ENCODE measurements at regions not wholly inside any gene's neighbourhood (a gene's known extent, or its start where the extent isn't known, plus 50 kb on each side); places are given as distances from the start of the nearest gene placed in this dataset.

GRCh38 chr5:92527311-92528078 is 1053.5 kb downstream of the NR2F1-AS1 start:
- Histone ChIP-seq H3K27me3 (ENCODE audit: control insufficient read depth, insufficient read depth, low read length) (no peaks in the 10 kb centered on the region), H3K4me3 (ENCODE audit: low read depth, low read length) (no peak overlapping the region), H3K27ac (ENCODE audit: low read depth, low read length) (no peak overlapping the region), H3K4me1 (ENCODE audit: control insufficient read depth, insufficient read depth, low read length) (no peaks in the 10 kb centered on the region), H3K9ac (ENCODE audit: low read depth, low read length) (no peak overlapping the region), H3K36me3 (ENCODE audit: control insufficient read depth, insufficient read depth, low read length) (no peaks in the 10 kb centered on the region), H3K9me3 (ENCODE audit: control insufficient read depth, insufficient read depth, low read length) (no peaks in the 10 kb centered on the region)

- no peak overlapping the region for H3K27ac ChIP-seq (ENCODE audit: low read depth, low read length)
- no peak overlapping the region for H3K4me3 ChIP-seq (ENCODE audit: low read depth, low read length)
- H3K27me3 ChIP-seq (ENCODE audit: control insufficient read depth, insufficient read depth, low read length): no peaks in the 10 kb centered on the region
- no peaks in the 10 kb centered on the region for H3K9me3 ChIP-seq (ENCODE audit: control insufficient read depth, insufficient read depth, low read length)
- H3K9ac ChIP-seq (ENCODE audit: low read depth, low read length): no peak overlapping the region
- H3K36me3 ChIP-seq (ENCODE audit: control insufficient read depth, insufficient read depth, low read length): no peaks in the 10 kb centered on the region
- no peaks in the 10 kb centered on the region for H3K4me1 ChIP-seq (ENCODE audit: control insufficient read depth, insufficient read depth, low read length)
These were observed 1055.9 kb downstream of the NR2F1-AS1 start for GRCh38 chr5:92525131-92525530.

GRCh38 chr5:92519811-92520632 is 1061.0 kb downstream of the NR2F1-AS1 start:
- Histone ChIP-seq H3K9me3 (ENCODE audit: control insufficient read depth, insufficient read depth, low read length) (no peaks in the 10 kb centered on the region), H3K27ac (ENCODE audit: low read depth, low read length) (no peak overlapping the region), H3K9ac (ENCODE audit: low read depth, low read length) (no peak overlapping the region), H3K4me3 (ENCODE audit: low read depth, low read length) (no peak overlapping the region), H3K27me3 (ENCODE audit: control insufficient read depth, insufficient read depth, low read length) (no peaks in the 10 kb centered on the region), H3K4me1 (ENCODE audit: control insufficient read depth, insufficient read depth, low read length) (no peaks in the 10 kb centered on the region), H3K36me3 (ENCODE audit: control insufficient read depth, insufficient read depth, low read length) (no peaks in the 10 kb centered on the region)

- Histone ChIP-seq H3K4me3 (ENCODE audit: low read depth, low read length) (no peak overlapping the region), H3K9ac (ENCODE audit: low read depth, low read length) (no peak overlapping the region), H3K27ac (ENCODE audit: low read depth, low read length) (no peak overlapping the region), H3K27me3 (ENCODE audit: control insufficient read depth, insufficient read depth, low read length) (no peaks in the 10 kb centered on the region), H3K9me3 (ENCODE audit: control insufficient read depth, insufficient read depth, low read length) (0 out of 2 replicates have a peak, but pooled peaks cover 3% of the 10 kb centered on the region), H3K36me3 (ENCODE audit: control insufficient read depth, insufficient read depth, low read length) (no peaks in the 10 kb centered on the region), H3K4me1 (ENCODE audit: control insufficient read depth, insufficient read depth, low read length) (no peaks in the 10 kb centered on the region)
These were observed 1062.6 kb downstream of the NR2F1-AS1 start for GRCh38 chr5:92518318-92518904.

DNA sequence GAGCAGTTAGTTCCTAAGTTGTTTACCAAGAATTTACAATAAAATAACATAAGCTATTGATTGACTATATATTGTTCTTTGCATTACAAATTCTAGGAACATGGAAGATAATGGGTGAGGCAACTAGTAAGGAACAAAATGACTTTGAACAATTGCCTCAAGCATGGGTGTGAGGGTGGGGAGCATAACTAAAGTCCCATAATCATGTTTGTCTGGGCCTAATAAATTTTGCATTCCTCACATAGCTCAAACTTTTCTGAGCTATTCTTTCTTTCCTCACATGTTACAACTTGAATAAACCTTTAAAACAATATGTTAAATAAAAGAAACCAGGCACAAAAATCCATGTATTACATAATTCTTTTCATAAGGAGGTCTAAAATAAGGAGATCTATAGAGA is 1066.1 kb downstream of the NR2F1-AS1 start:
- Histone ChIP-seq H3K4me1 (ENCODE audit: control insufficient read depth, insufficient read depth, low read length) (no peaks in the 10 kb centered on the region), H3K9ac (ENCODE audit: low read depth, low read length) (no peak overlapping the region), H3K36me3 (ENCODE audit: control insufficient read depth, insufficient read depth, low read length) (no peaks in the 10 kb centered on the region), H3K9me3 (ENCODE audit: control insufficient read depth, insufficient read depth, low read length) (peaks cover 27% of the 10 kb centered on the region), H3K27ac (ENCODE audit: low read depth, low read length) (no peak overlapping the region), H3K27me3 (ENCODE audit: control insufficient read depth, insufficient read depth, low read length) (no peaks in the 10 kb centered on the region), H3K4me3 (ENCODE audit: low read depth, low read length) (no peak overlapping the region)

DNA sequence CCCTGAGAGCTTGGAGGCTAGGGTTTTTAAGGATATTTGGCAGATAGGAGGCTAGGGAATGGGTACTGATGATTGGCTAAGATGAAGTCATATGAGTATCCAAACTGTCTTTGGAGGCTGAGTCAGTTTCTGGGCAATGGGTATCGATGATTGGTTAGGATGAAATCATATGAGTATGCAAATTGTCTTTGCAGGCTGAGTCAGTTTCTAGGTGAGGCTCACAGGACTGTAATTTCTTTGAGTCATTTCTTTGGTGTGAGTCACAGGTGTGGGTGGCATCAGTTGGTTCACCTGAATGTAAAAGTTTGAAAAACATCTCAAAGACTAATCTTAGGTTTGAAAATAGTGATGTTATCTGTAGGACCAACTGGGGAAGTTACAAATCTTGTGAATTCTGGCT is 1068.0 kb downstream of the NR2F1-AS1 start:
- H3K36me3 ChIP-seq (ENCODE audit: control insufficient read depth, insufficient read depth, low read length): no peaks in the 10 kb centered on the region

DNA sequence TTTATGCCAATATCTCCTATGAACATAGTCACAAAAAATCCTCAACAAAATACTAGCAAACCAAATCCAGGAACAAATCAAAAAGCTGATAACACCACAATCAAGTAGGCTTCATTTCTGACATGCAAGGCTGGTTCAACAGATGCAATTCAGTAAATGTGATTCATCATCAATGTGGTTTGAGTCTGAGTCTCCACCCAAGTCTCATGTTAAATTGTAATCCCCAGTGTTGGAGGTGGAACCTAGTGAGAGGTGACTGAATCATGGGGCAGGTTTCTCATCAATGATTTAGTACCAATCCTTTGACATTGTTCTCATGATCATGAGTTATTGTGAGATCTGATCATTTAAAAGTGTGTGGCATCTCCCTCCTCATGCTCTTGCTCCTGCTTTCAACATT is 1072.7 kb downstream of the NR2F1-AS1 start:
- peaks cover 38% of the 10 kb centered on the region for H3K9me3 ChIP-seq (ENCODE audit: control insufficient read depth, insufficient read depth, low read length)
- no peak overlapping the region for H3K4me3 ChIP-seq (ENCODE audit: low read depth, low read length)
- no peak overlapping the region for H3K9ac ChIP-seq (ENCODE audit: low read depth, low read length)
- H3K36me3 ChIP-seq (ENCODE audit: control insufficient read depth, insufficient read depth, low read length): no peaks in the 10 kb centered on the region
- H3K27me3 ChIP-seq (ENCODE audit: control insufficient read depth, insufficient read depth, low read length): no peaks in the 10 kb centered on the region
- H3K4me1 ChIP-seq (ENCODE audit: control insufficient read depth, insufficient read depth, low read length): no peaks in the 10 kb centered on the region
- no peak overlapping the region for H3K27ac ChIP-seq (ENCODE audit: low read depth, low read length)

More for the DNA sequence above, 1068.0 kb downstream of the NR2F1-AS1 start:
- no peak overlapping the region for H3K4me3 ChIP-seq (ENCODE audit: low read depth, low read length)
- H3K4me1 ChIP-seq (ENCODE audit: control insufficient read depth, insufficient read depth, low read length): no peaks in the 10 kb centered on the region
- no peak overlapping the region for H3K9ac ChIP-seq (ENCODE audit: low read depth, low read length)
- peaks cover 42% of the 10 kb centered on the region for H3K9me3 ChIP-seq (ENCODE audit: control insufficient read depth, insufficient read depth, low read length)
- no peaks in the 10 kb centered on the region for H3K27me3 ChIP-seq (ENCODE audit: control insufficient read depth, insufficient read depth, low read length)
- no peak overlapping the region for H3K27ac ChIP-seq (ENCODE audit: low read depth, low read length)

- Histone ChIP-seq H3K4me3 (ENCODE audit: low read depth, low read length) (no peak overlapping the region), H3K9ac (ENCODE audit: low read depth, low read length) (no peak overlapping the region), H3K9me3 (ENCODE audit: control insufficient read depth, insufficient read depth, low read length) (peaks cover 26% of the 10 kb centered on the region), H3K27ac (ENCODE audit: low read depth, low read length) (no peak overlapping the region), H3K27me3 (ENCODE audit: control insufficient read depth, insufficient read depth, low read length) (no peaks in the 10 kb centered on the region), H3K36me3 (ENCODE audit: control insufficient read depth, insufficient read depth, low read length) (no peaks in the 10 kb centered on the region), H3K4me1 (ENCODE audit: control insufficient read depth, insufficient read depth, low read length) (no peaks in the 10 kb centered on the region)
These were observed 1075.1 kb downstream of the NR2F1-AS1 start for GRCh38 chr5:92505925-92506324.

DNA sequence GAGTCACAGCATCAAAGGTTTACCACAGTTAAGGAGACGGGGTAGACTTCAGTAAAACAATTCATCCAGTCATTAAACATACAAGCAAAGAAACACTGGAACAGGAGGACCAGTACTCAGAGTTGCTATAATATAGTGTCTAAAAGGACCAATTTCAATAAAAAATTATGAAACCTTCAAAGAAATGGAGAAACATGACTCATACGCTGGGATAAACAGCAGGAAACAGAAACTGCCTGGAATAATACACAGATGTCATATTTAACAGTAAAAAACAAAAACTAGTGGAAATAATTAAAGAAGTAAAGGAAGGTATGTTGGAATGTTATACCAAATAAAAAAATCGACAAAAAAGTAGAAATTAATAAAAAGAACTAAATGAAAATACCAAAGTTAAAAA is 1075.9 kb downstream of the NR2F1-AS1 start:
- Histone ChIP-seq H3K27me3 (ENCODE audit: control insufficient read depth, insufficient read depth, low read length) (no peaks in the 10 kb centered on the region), H3K27ac (ENCODE audit: low read depth, low read length) (no peak overlapping the region), H3K9ac (ENCODE audit: low read depth, low read length) (no peak overlapping the region), H3K9me3 (ENCODE audit: control insufficient read depth, insufficient read depth, low read length) (peaks cover 18% of the 10 kb centered on the region), H3K4me3 (ENCODE audit: low read depth, low read length) (no peak overlapping the region), H3K36me3 (ENCODE audit: control insufficient read depth, insufficient read depth, low read length) (no peaks in the 10 kb centered on the region), H3K4me1 (ENCODE audit: control insufficient read depth, insufficient read depth, low read length) (no peaks in the 10 kb centered on the region)

DNA sequence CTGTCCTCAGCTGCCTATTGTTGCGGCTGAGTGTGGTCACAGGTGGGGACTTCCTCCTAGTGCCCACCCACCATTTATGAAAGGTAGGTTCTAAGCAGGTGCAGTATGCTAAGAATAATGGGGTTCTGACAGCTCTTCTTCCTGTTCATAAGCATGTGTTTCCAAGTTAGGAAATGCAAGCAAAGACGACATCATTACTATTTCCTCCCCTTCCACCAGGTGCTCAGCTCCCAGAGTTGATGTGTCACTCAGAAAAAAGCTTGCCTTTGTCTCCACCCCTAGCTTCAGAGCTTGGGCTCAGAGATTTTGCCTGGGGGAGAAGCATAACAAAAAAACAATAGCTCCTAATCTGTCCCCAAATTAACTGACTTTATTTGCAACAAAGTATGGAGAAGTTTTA is 1076.7 kb downstream of the NR2F1-AS1 start:
- Histone ChIP-seq H3K9me3 (ENCODE audit: control insufficient read depth, insufficient read depth, low read length) (peaks cover 10% of the 10 kb centered on the region), H3K27ac (ENCODE audit: low read depth, low read length) (no peak overlapping the region), H3K4me1 (ENCODE audit: control insufficient read depth, insufficient read depth, low read length) (no peaks in the 10 kb centered on the region), H3K4me3 (ENCODE audit: low read depth, low read length) (no peak overlapping the region), H3K27me3 (ENCODE audit: control insufficient read depth, insufficient read depth, low read length) (no peaks in the 10 kb centered on the region), H3K36me3 (ENCODE audit: control insufficient read depth, insufficient read depth, low read length) (no peaks in the 10 kb centered on the region), H3K9ac (ENCODE audit: low read depth, low read length) (no peak overlapping the region)

- no peaks in the 10 kb centered on the region for H3K9me3 ChIP-seq (ENCODE audit: control insufficient read depth, insufficient read depth, low read length)
- no peak overlapping the region for H3K4me3 ChIP-seq (ENCODE audit: low read depth, low read length)
- no peak overlapping the region for H3K9ac ChIP-seq (ENCODE audit: low read depth, low read length)
- no peaks in the 10 kb centered on the region for H3K27me3 ChIP-seq (ENCODE audit: control insufficient read depth, insufficient read depth, low read length)
- no peak overlapping the region for H3K27ac ChIP-seq (ENCODE audit: low read depth, low read length)
- H3K4me1 ChIP-seq (ENCODE audit: control insufficient read depth, insufficient read depth, low read length): no peaks in the 10 kb centered on the region
- no peaks in the 10 kb centered on the region for H3K36me3 ChIP-seq (ENCODE audit: control insufficient read depth, insufficient read depth, low read length)
These were observed 1080.3 kb downstream of the NR2F1-AS1 start for GRCh38 chr5:92500752-92501151.

Data from HUES48 (cell line).